Fibroblast of lung (primary cell): ENCODE measurements at regions not wholly inside any gene's neighbourhood (a gene's known extent, or its start where the extent isn't known, plus 50 kb on each side); places are given as distances from the start of the nearest gene placed in this dataset.

ENCODE experiments used
- EZH2 ChIP-seq: IDR thresholded peaks from 2 replicates; pipeline ENCODE4 v1.5.1; 2012; ENCODE audit warnings: low read length, control low read depth, mild to moderate bottlenecking; ENCODE audit errors: missing control alignments
- TF ChIP-seq, protein P1 (sequence below), 2 donors: IDR thresholded peaks in 1 of 2; conservative IDR thresholded peaks in 1 of 2; 1 replicate in 1 of 2; 2 replicates in 1 of 2; pipeline ENCODE4 v1.5.1; 2011 to 2012; ENCODE audit warnings: low read length in 2 of 2, control low read depth in 1 of 2, inconsistent platforms in 1 of 2, low read depth in 1 of 2, mild to moderate bottlenecking in 1 of 2

DNA sequence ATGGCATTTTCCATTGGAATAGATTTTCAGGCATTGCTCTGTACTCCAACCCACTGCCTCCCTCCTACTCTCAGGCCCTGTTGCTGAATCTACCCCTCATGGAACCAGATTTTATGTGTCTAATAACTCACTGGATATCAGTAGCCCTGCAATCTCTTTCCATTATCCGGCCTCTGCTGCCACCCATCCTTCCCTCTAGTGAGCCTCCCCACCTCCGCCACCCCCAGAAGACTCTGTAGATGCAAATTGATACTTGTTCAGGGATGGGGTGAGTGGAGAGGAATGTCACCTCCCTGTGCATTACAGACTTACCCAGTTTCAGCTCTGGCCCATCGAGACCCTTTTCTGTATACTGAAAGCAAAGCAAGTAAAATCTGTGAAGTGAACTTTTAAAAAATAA lies 52.3 kb upstream of the PHYHIPL start:
- TF ChIP-seq, protein P1, sequence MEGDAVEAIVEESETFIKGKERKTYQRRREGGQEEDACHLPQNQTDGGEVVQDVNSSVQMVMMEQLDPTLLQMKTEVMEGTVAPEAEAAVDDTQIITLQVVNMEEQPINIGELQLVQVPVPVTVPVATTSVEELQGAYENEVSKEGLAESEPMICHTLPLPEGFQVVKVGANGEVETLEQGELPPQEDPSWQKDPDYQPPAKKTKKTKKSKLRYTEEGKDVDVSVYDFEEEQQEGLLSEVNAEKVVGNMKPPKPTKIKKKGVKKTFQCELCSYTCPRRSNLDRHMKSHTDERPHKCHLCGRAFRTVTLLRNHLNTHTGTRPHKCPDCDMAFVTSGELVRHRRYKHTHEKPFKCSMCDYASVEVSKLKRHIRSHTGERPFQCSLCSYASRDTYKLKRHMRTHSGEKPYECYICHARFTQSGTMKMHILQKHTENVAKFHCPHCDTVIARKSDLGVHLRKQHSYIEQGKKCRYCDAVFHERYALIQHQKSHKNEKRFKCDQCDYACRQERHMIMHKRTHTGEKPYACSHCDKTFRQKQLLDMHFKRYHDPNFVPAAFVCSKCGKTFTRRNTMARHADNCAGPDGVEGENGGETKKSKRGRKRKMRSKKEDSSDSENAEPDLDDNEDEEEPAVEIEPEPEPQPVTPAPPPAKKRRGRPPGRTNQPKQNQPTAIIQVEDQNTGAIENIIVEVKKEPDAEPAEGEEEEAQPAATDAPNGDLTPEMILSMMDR (conservative IDR thresholded peaks at IDR 0.05 in 1 of 2, IDR thresholded peaks at IDR 0.05 in 1 of 2; ENCODE audit: low read depth in 1 of 2, low read length in 2 of 2), result no peak
- no peak for TF ChIP-seq EZH2
